Gastrocnemius medialis (tissue), 4 donors: ENCODE measurements at regions not wholly inside any gene's neighbourhood (a gene's known extent, or its start where the extent isn't known, plus 50 kb on each side); places are given as distances from the start of the nearest gene placed in this dataset.

ENCODE experiments used
- ATAC-seq, 2 donors: fragments of 150-250 bp; one replicate each; pipeline ENCODE4 v1.9.1; 2016
- DNase-seq, 2 donors: peaks; one replicate each; pipeline ENCODE4 v3.0.0-alpha.2; 2019
- H3K27ac ChIP-seq, 4 donors: fragments of 200-600 bp; sonication (generic); 1 replicate in 1 of 4; 2 replicates in 3 of 4; pipeline ENCODE4 v1.5.1; 2016 to 2018; ENCODE audit warnings: mild to moderate bottlenecking in 2 of 4, moderate library complexity in 1 of 4
- H3K27me3 ChIP-seq, 3 donors: fragments of 200-600 bp; sonication (generic) in 2 of 3; 1 replicate in 1 of 3; 2 replicates in 2 of 3; pipeline versions ENCODE4 v1.5.1 to v1.6.0; 2016 to 2019; ENCODE audit warnings: mild to moderate bottlenecking in 1 of 3, moderate library complexity in 1 of 3
- H3K36me3 ChIP-seq, 2 donors: fragments of 200-600 bp; sonication (generic) in 1 of 2; one replicate each; pipeline ENCODE4 v1.5.1; 2017 to 2018
- H3K4me1 ChIP-seq, 2 donors: fragments of 200-600 bp; sonication (generic) in 1 of 2; one replicate each; pipeline ENCODE4 v1.5.1; 2016 to 2017; ENCODE audit warnings: mild to moderate bottlenecking in 2 of 2
- H3K4me3 ChIP-seq, 4 donors: fragments of 200-600 bp; sonication (generic) in 3 of 4; 1 replicate in 1 of 4; 2 replicates in 3 of 4; pipeline ENCODE4 v1.5.1; 2016 to 2019; ENCODE audit warnings: mild to moderate bottlenecking in 2 of 4
- H3K9me3 ChIP-seq, 3 donors: fragments of 200-600 bp; sonication (generic) in 2 of 3; 1 replicate in 1 of 3; 2 replicates in 2 of 3; pipeline ENCODE4 v1.5.1; 2016 to 2019
- POLR2A ChIP-seq, 2 donors: fragments of 450-650 bp; IDR thresholded peaks; one replicate each; pipeline ENCODE4 v1.6.1; 2017; ENCODE audit warnings: antibody characterized with exemption in 2 of 2, mild to moderate bottlenecking in 2 of 2, moderate library complexity in 2 of 2
- in situ Hi-C, 4 donors: fragments of 200-750 bp; cut with MboI; loops; one replicate each; pipeline versions ENCODE4 v1.15.0 to v1.8.0; 2017; ENCODE audit warnings: low sequenced_read_pairs in 4 of 4
- intact Hi-C: fragments of 100-400 bp; cut with DNase I; formaldehyde crosslinking; loops from one replicate; pipeline ENCODE4 v1.15.1; 2023; ENCODE audit warnings: low total_unique reads
- TF ChIP-seq, protein P1 (sequence below), 5 experiments: fragments of 450-650 bp in 3 of 5; fragments of 200-600 bp in 2 of 5; sonication (generic) in 2 of 5; IDR thresholded peaks in 4 of 5; conservative IDR thresholded peaks in 1 of 5; 1 replicate in 4 of 5; 2 replicates in 1 of 5; pipeline ENCODE4 v1.5.1; 2016 to 2019; ENCODE audit warnings: antibody characterized with exemption in 5 of 5, mild to moderate bottlenecking in 3 of 5, moderate library complexity in 3 of 5

DNA sequence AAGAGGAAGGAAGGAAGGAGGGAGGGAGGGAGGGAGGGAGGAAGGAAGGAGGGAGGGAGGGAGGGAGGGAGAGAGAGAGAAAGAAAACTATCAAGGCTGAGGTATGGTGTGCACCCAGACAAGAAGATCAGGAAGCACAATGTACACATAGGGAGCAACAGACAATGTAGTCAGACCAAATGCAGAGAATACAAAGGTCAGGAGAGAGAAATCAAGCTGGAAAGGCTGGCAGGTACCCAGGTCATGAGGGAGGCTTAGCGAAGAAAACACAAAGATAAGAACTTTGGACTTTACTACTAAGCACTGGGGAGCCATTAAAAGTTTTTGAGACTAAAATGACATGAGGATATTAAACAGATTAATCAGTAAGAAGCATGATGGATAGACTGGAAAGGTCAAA lies 176.0 kb upstream of the TMCO5A start:
- no peak overlapping the region for H3K4me3 ChIP-seq
- TF ChIP-seq POLR2A (IDR thresholded peaks at IDR 0.05): no peak
- TF ChIP-seq, protein P1, sequence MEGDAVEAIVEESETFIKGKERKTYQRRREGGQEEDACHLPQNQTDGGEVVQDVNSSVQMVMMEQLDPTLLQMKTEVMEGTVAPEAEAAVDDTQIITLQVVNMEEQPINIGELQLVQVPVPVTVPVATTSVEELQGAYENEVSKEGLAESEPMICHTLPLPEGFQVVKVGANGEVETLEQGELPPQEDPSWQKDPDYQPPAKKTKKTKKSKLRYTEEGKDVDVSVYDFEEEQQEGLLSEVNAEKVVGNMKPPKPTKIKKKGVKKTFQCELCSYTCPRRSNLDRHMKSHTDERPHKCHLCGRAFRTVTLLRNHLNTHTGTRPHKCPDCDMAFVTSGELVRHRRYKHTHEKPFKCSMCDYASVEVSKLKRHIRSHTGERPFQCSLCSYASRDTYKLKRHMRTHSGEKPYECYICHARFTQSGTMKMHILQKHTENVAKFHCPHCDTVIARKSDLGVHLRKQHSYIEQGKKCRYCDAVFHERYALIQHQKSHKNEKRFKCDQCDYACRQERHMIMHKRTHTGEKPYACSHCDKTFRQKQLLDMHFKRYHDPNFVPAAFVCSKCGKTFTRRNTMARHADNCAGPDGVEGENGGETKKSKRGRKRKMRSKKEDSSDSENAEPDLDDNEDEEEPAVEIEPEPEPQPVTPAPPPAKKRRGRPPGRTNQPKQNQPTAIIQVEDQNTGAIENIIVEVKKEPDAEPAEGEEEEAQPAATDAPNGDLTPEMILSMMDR (IDR thresholded peaks at IDR 0.05 in 4 of 5, conservative IDR thresholded peaks at IDR 0.05 in 1 of 5): no peak
- H3K4me1 ChIP-seq: no peaks in the 10 kb centered on the region
- intact Hi-C loops: no loop called here
- in situ Hi-C loops: no loop called here
- no peak for ATAC-seq
- no peaks in the 10 kb centered on the region for H3K36me3 ChIP-seq
- H3K27ac ChIP-seq: no peak overlapping the region
- H3K9me3 ChIP-seq: no peaks in the 10 kb centered on the region
- no peak for DNase-seq
- no peaks in the 10 kb centered on the region for H3K27me3 ChIP-seq

DNA sequence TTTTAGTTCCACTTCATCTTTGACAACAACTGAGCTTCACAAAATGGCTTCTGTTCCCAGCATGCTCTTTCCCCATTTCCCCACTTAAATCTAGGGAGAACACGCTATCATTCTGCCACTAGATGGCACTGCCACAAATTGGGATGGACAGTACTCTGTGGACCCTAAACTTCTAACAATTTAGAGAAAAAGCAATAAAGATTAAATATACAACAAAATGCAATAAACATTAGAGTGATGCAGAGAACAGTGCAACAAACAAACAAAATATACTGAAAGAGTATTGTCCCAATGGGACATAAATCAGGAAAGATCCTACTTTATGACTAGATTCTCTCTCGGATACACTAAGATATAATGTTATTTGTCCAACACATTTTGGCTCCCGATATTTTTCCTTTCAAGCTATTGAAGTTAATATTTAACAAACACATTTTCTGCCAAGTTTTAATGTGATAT lies 169.7 kb upstream of the TMCO5A start:
- Histone ChIP-seq H3K4me3 (no peak overlapping the region), H3K36me3 (no peaks in the 10 kb centered on the region), H3K9me3 (no peaks in the 10 kb centered on the region), H3K4me1 (no peaks in the 10 kb centered on the region), H3K27me3 (no peaks in the 10 kb centered on the region), H3K27ac (no peak overlapping the region)
- in situ Hi-C loops: no loop called here
- DNase-seq: no peak
- ATAC-seq: no peak
- intact Hi-C loops: no loop called here
- TF ChIP-seq, protein P1 (IDR thresholded peaks at IDR 0.05 in 4 of 5, conservative IDR thresholded peaks at IDR 0.05 in 1 of 5): peak in 3 of 5 experiments; percentile 16 to 50 (median 27)
- TF ChIP-seq POLR2A (IDR thresholded peaks at IDR 0.05): no peak

DNA sequence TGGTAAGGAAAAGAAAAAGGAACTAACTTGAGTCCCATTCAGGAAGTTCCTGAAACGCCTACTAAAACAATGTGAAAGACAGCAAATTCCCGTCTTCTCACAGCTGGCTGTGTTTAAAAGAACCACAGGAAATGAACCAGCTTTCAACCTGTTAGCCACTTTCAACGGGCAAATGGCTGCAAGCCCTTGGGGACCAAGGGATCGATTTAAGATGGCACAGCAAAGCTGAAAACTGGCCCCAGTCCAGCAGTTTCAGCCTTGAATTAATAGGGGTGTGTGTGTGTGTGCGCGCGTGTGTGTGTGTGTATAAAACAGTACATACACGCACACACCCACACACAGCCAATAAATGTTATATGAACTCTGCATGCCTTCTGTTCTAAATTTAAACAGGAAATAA lies 168.7 kb upstream of the TMCO5A start:
- no peak overlapping the region for H3K27ac ChIP-seq
- ATAC-seq (no peak), DNase-seq (no peak)
- H3K27me3 ChIP-seq: no peaks in the 10 kb centered on the region
- TF ChIP-seq POLR2A (IDR thresholded peaks at IDR 0.05): no peak
- TF ChIP-seq, protein P1 (IDR thresholded peaks at IDR 0.05 in 4 of 5, conservative IDR thresholded peaks at IDR 0.05 in 1 of 5): no peak
- no peaks in the 10 kb centered on the region for H3K4me1 ChIP-seq
- no peak overlapping the region for H3K4me3 ChIP-seq
- H3K36me3 ChIP-seq: no peaks in the 10 kb centered on the region
- no peaks in the 10 kb centered on the region for H3K9me3 ChIP-seq
- intact Hi-C loops (no loop called here), in situ Hi-C loops (no loop called here)

DNA sequence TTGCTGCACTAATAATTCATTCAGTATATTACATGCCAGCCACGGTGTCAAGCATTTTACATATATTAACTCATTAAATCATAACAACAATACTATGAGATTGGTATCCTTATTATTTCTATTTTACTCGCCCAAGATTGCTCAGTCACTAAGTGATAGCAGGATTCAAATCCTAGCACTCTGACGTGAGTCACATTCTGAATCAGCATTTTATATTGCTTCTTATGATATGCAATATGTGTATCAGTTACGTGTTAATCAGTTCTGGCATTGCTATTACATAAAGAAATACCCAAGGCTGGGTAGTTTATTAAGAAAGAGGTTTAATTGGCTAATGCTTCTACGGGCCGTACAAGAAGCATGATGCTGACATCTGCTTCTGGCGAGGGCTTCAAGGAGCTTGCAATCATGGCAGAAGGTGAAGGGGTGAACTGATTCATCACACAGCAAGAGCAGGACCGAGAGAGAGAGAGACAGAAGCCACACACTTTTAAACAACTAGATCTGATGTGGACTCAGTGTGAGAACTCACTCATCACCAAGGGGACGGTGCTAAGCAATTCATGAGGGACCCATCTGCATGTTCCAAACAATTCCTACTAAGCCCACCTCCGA lies 166.5 kb upstream of the TMCO5A start:
- no peak for ATAC-seq
- in situ Hi-C loops: no loop called here

More for the DNA sequence above, 166.5 kb upstream of the TMCO5A start:
- Histone ChIP-seq H3K36me3 (no peaks in the 10 kb centered on the region), H3K4me1 (no peaks in the 10 kb centered on the region), H3K4me3 (no peak overlapping the region), H3K27me3 (no peaks in the 10 kb centered on the region), H3K27ac (no peak overlapping the region), H3K9me3 (no peaks in the 10 kb centered on the region)
- DNase-seq: no peak
- intact Hi-C loops: no loop called here
- TF ChIP-seq, protein P1 (IDR thresholded peaks at IDR 0.05 in 4 of 5, conservative IDR thresholded peaks at IDR 0.05 in 1 of 5): no peak
- TF ChIP-seq POLR2A (IDR thresholded peaks at IDR 0.05): no peak
